Fibroblast of skin of abdomen (primary cell): ENCODE measurements at regions not wholly inside any gene's neighbourhood (a gene's known extent, or its start where the extent isn't known, plus 50 kb on each side); places are given as distances from the start of the nearest gene placed in this dataset.
"Not testable (repeated sequence)": the region's sequence is repeated elsewhere in the genome, so short reads cannot be mapped to it uniquely, and the experiment has no call there.

ENCODE experiments used
- DNase-seq: peaks from one replicate; pipeline ENCODE4 v3.0.0-alpha.2; 2013

DNA sequence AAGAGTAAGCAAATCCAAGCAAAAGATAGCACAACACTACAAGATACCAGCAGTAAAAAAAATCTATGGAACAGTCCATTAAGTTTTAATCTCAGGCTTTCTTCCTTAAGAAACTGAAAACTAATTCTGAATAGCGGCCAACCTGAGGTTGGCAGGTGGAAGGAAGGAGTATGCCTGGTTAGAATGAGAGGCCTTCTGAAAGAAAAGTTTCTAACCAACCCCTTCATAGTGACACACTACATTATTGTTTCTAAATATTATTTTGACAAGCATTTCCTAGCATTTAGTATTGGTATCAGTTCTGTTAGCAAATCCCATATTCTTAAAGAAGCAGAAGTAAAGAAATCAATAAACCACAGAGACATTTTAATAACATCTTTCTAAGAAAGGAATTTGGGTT, 205.7 kb upstream of the PTBP2 start:
- DNase-seq = no peak

- peak; percentile 41 for DNase-seq
Observed at GRCh38 chr1:96519851-96520578, 201.6 kb upstream of the PTBP2 start.

GRCh38 chr1:96520579-96520947, 201.0 kb upstream of the PTBP2 start:
- peak; percentile 45 for DNase-seq

- DNase-seq = no peak
Observed at GRCh38 chr1:96521010-96521409, 200.6 kb upstream of the PTBP2 start.

DNA sequence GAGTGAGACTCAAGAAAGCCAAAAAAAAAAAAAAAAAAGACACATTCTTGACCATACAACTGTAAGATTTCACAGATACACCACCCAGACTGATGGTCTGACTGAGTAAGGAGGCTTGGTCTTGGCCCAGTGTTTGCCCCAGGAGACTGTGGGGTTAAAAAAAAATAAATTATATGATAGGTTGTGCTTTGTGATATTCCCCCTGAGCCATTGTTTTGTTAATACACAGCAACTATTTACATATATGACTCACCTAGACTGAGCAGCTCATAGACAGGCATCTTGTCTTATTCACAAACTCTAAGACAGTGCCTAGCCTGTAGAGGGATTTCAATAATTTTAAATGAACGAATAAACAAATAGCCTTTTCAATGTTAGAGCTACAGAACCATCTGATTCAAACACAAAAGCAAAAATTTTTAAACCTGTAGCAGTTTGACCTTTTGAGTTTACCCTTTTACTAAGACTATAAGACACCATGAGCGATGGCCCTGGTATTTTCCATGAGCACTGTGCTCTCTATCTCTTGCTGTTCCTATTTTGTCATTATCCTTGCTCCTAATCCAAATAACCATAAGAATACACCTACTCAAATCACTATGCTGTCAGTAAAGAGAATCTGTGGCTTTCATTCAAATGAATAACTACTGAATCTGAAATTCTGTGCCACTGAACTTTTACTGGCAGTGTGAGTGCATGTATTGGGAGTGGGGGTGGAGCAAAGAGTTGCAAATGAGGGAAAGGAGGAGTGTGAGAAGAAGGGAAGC, 199.4 kb upstream of the PTBP2 start:
- peak; percentile 45 for DNase-seq

DNA sequence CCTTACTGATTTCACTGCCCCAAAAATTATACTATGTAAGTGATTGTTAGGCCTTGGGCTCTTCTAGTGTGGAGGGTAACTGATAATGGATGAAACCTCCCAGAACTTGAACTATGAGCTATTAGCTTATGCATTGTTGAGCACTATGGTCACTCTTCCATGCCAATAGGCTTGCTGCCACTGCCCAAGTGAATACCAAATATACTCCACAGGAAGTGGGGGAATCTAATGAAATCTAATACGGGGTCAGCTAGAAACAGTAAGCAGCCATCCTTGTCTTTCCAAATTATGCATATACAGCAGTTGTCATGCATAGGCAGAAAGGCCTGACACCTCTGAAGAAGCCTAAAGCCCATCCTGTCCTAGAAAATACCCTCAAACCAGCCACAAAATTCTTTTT, 198.7 kb upstream of the PTBP2 start:
- DNase-seq = no peak

GRCh38 chr1:96524100-96524499, 197.5 kb upstream of the PTBP2 start:
- DNase-seq = no peak

DNA sequence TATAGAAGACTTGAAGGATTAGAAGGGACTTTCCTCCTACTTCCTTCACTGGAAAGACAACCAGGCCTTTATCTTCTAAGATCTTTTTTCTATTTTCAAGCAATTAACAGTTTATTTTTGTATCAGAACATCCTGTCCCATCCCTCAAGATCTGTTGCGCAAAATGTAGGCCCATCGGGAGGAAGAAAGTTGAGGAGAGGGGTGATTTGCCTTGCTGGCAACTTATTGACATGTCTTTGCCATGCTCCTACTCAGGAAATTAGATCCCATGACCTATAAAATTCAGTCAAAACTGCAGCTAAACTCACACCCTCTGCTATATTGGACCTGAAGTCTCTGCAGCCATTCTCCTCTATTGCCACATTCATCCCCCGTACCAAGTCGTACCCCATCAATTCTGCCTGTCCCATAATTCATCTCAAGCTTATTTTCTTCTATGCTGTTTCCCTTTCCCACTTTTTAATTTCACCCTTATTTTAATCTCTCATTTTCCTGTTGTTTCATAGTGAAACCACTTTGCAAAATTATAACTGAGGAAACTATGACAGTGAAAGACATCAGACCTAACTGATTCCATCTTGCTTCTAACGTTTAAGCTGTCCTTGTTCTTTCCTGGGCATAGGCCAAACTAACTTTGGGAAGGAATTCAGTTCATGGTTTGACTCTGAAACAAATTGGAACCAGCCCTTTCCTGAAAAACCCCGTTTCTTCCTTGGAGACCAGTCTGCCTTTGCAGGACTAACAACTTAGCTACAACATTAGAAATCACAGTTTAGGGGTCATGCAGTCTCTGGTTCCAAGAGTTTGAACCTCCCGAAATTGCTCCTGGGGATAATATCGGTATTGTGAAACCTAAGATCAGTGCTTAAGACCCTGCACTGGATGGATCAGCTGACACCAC, 195.7 kb upstream of the PTBP2 start:
- DNase-seq = peak; percentile 14

DNA sequence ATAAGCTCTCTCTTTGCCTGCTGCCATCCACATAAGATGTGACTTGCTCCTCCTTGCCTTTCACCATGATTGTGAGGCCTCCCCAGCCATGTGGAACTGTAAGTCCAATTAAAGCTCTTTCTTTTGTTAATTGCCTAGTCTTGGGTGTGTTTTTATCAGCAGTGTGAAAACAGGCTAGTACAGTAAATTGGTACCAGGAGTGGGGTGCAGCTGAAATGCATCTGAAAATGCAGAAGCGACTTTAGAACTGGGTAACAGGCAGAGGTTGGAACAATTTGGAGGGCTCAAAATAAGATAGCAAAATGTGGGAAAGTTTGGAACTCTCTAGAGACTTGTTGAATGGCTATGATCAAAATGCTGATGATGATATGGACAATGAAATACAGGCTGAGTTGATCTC, 192.9 kb upstream of the PTBP2 start:
- DNase-seq = not testable (repeated sequence)

- DNase-seq = no peak
Observed at GRCh38 chr1:96533820-96534219, 187.8 kb upstream of the PTBP2 start.

GRCh38 chr1:96536581-96536980, 185.0 kb upstream of the PTBP2 start:
- no peak for DNase-seq

- peak; percentile 80 for DNase-seq
Observed at GRCh38 chr1:96538111-96538641, 183.4 kb upstream of the PTBP2 start.

DNA sequence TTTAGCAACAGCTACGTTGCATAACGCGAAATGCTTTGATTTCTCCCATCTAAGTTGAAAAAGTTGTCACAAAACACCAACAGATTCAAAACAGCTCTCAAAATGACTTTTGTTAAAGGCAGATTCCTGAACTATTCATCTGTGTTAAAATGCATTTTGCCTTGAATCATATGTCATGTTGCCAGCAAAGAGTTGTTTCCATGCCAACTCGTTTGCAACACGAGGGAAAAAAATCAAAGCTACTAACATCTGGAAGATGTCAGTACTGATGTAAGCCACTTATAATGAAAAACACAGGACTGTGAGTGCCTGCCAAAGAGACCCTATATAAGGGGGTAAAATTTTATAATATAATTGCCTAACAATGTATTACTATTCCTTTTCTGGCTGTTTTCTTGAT, 182.7 kb upstream of the PTBP2 start:
- peak; percentile 97 for DNase-seq

DNA sequence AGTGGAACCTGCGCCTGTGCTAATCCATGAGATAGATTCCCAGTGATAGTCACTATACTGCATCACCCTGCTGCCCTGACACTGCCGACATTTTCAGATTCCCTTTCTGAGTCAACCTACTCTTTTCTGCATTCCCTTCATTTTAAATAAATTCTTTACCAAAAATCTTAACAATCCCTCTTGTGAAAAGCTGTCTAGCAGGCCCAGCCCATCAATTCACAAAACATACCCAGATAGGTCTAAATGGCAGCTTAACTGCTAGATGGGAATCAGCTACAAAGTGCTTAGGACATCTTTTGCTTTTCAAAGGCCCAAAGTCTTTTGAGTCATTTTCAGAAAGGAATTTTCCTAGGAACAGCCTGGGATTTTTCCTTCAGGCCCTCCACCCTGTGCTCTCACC, 180.1 kb upstream of the PTBP2 start:
- no peak for DNase-seq

- DNase-seq = no peak
Observed at GRCh38 chr1:96544051-96544830, 177.3 kb upstream of the PTBP2 start.

DNA sequence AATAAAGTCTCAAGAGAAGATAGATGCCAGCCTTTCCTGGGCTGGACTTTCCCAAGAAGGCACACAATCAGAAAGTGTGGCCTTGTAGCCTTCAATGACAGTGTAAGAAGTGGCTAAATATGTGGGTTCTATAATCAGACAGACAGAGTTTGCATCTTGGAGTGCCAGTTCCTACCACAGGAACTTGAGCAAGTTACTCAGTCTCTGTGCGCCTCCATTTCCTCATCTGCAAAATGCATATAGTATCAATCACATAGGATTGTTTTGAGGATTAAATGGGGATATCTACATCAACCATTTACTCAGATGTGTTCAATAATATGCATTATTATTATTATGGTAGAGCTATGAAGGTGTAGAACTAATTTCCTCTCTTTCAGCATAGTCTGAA, 176.8 kb upstream of the PTBP2 start:
- DNase-seq = no peak

GRCh38 chr1:96545935-96546656, 175.5 kb upstream of the PTBP2 start:
- DNase-seq = no peak

- no peak for DNase-seq
Observed at GRCh38 chr1:96550061-96550460, 171.5 kb upstream of the PTBP2 start.

DNA sequence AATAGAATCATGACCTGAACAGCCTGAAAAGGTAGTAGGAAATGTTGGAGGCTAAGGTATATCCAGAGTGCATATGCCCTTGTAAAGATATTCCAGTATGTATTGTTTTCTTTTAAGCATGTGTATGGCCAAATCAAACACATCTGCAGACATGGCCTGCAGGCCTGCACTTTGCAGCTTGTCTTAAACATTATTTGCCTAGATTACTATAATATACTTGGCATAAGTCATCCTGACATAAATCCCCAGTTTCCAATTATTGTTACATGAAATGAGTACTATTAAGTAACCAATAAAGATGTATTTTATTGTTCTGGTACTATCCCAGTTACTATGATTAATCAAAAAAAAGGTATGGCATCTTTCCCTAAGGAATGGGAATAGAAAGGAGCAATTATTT, 169.1 kb upstream of the PTBP2 start:
- DNase-seq = no peak

DNA sequence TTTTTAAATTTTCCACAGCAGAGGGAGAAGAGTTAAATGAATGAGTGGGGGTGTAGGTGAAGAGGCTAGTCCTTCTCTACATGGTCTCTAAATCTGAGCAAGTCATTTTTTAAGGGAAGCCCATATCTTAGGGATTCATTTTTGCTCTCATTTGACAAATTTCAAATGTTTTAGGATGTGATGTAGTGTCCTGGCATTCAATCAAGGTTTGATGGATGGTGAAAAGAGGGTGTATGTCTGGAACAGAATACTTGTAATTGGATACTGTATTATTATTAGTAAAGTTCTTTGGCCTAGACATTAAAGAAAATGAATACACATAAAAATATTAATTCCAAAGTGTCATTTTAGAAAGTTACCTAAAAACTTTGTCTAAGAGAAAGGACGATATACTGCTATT, 167.8 kb upstream of the PTBP2 start:
- no peak for DNase-seq

DNA sequence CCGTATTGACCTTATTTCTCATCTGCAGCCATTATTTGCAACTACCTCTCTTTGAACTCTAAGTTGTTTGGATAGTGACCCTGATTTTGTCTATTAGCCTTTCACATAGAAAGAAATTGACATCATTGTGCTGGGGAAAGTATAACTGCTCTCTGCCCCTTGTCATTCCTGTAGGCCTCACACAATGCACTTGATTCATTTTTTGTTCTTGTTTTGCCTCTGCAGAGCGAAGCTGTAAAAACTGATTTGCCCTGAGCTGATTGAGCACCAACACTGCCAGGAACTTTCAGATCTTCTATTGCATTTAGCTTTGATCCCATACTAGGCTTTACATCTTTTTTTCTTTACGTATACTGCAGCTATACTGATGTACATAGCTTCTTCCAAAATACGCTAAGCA, 167.2 kb upstream of the PTBP2 start:
- no peak for DNase-seq

DNA sequence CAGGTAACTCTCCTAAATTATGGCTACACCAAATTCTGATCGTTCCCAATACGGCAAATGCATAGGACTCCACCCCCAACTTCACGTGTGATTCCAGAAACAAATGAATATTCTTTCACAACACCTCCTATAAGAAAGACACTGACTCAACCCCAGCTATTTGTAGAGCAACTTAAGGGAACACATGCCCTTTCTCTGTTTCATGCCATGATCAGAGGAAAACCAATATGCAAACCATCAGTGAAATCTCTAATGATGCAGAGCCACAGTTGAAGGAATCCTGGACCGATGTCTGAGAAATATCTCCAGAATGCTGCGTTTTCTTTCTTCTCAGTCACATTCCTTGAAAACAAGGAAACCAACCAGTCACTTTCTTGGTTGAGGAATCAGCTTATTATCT, 164.2 kb upstream of the PTBP2 start:
- peak; percentile 24 for DNase-seq
